ENCODE measurements at regions not wholly inside any gene's neighbourhood (a gene's known extent, or its start where the extent isn't known, plus 50 kb on each side); places are given as distances from the start of the nearest gene placed in this dataset.

- TF ChIP-seq CTCF (IDR thresholded peaks at IDR 0.05) (no peak), POLR2A (IDR thresholded peaks at IDR 0.05) (no peak)
Observed at GRCh38 chr14:52150162-52150561, 81.3 kb upstream of the NID2 start.

Measured in thyroid gland (tissue), 4 donors.